Neuronal stem cell (in vitro differentiated cells): ENCODE measurements at regions not wholly inside any gene's neighbourhood (a gene's known extent, or its start where the extent isn't known, plus 50 kb on each side); places are given as distances from the start of the nearest gene placed in this dataset.

Experiments used
- DNase-seq: peaks from one replicate; pipeline ENCODE4 v3.0.0-alpha.2; 2013; ENCODE audit warnings: low spot score
- H2AFZ ChIP-seq: one replicate; pipeline ENCODE4 v1.6.1; 2013; ENCODE audit warnings: mild to moderate bottlenecking, low read length, inconsistent platforms
- H2AK5ac ChIP-seq: 2 replicates; pipeline ENCODE4 v1.6.1; 2013; ENCODE audit warnings: low read depth, mild to moderate bottlenecking, inconsistent platforms, low read length, moderate library complexity, mixed read lengths
- H2BK120ac ChIP-seq: 2 replicates; pipeline ENCODE4 v1.6.1; 2013; ENCODE audit warnings: low read depth, mild to moderate bottlenecking, inconsistent platforms, low read length, moderate library complexity, mixed read lengths
- H2BK12ac ChIP-seq: one replicate; pipeline ENCODE4 v1.6.1; 2013; ENCODE audit warnings: low read length, inconsistent platforms
- H2BK15ac ChIP-seq: 2 replicates; pipeline ENCODE4 v1.6.1; 2013; ENCODE audit warnings: mild to moderate bottlenecking, low read length, inconsistent platforms, mixed read lengths
- H2BK5ac ChIP-seq: one replicate; pipeline ENCODE4 v1.6.1; 2013; ENCODE audit warnings: inconsistent platforms, mild to moderate bottlenecking, low read length, moderate library complexity
- H3K14ac ChIP-seq: one replicate; pipeline ENCODE4 v1.6.1; 2013; ENCODE audit warnings: low read length, inconsistent platforms
- H3K18ac ChIP-seq: 2 replicates; pipeline ENCODE4 v1.6.1; 2013; ENCODE audit warnings: low read length, inconsistent platforms
- H3K23ac ChIP-seq: 2 replicates; pipeline ENCODE4 v1.6.1; 2013; ENCODE audit warnings: low read depth, mild to moderate bottlenecking, mixed read lengths, low read length, inconsistent platforms; ENCODE audit not compliant: poor library complexity
- H3K27ac ChIP-seq: replicated peaks from 3 replicates; pipeline ENCODE4 v1.5.1; 2013; ENCODE audit warnings: low read length, inconsistent platforms
- H3K27me3 ChIP-seq, 3 experiments: 2 replicates each; pipeline ENCODE4 v1.6.1; 2013; ENCODE audit warnings: low read length in 3 of 3, mild to moderate bottlenecking in 2 of 3, inconsistent platforms in 1 of 3, low read depth in 1 of 3, mixed read lengths in 1 of 3, moderate library complexity in 1 of 3; ENCODE audit not compliant: control insufficient read depth in 3 of 3, insufficient read depth in 3 of 3
- H3K36me3 ChIP-seq, 2 donors: replicated peaks in 1 of 2; 2 replicates each; pipeline ENCODE4 v1.6.1; 2013; ENCODE audit warnings: low read length in 2 of 2; ENCODE audit not compliant: control insufficient read depth in 2 of 2, insufficient read depth in 2 of 2
- H3K4ac ChIP-seq: 2 replicates; pipeline ENCODE4 v1.6.1; 2013; ENCODE audit warnings: inconsistent platforms, mild to moderate bottlenecking, low read length, moderate library complexity
- H3K4me1 ChIP-seq, 2 donors: 1 replicate in 1 of 2; 2 replicates in 1 of 2; pipeline ENCODE4 v1.6.1; 2013; ENCODE audit warnings: low read length in 2 of 2, low read depth in 1 of 2; ENCODE audit not compliant: control insufficient read depth in 2 of 2, insufficient read depth in 1 of 2
- H3K4me2 ChIP-seq: one replicate; pipeline ENCODE4 v1.6.1; 2013; ENCODE audit warnings: mild to moderate bottlenecking, low read length, inconsistent platforms; ENCODE audit not compliant: insufficient read depth, poor library complexity, severe bottlenecking
- H3K4me3 ChIP-seq, 2 donors: 2 replicates each; pipeline ENCODE4 v1.5.1; 2013; ENCODE audit warnings: low read length in 2 of 2, mild to moderate bottlenecking in 2 of 2, inconsistent platforms in 1 of 2, moderate library complexity in 1 of 2
- H3K79me1 ChIP-seq: one replicate; pipeline ENCODE4 v1.6.1; 2013; ENCODE audit warnings: low read depth, mild to moderate bottlenecking, inconsistent platforms, low read length, moderate library complexity
- H3K9ac ChIP-seq: one replicate; pipeline ENCODE4 v1.6.1; 2013; ENCODE audit warnings: mild to moderate bottlenecking, low read depth, low read length, inconsistent platforms; ENCODE audit not compliant: poor library complexity
- H3K9me3 ChIP-seq, 2 donors: replicated peaks in 1 of 2; 2 replicates each; pipeline versions ENCODE3 to v1.6.1; 2013; ENCODE audit warnings: low read length in 2 of 2, mild to moderate bottlenecking in 2 of 2, inconsistent platforms in 1 of 2, low read depth in 1 of 2, mixed read lengths in 1 of 2, moderate library complexity in 1 of 2; ENCODE audit not compliant: control insufficient read depth in 2 of 2, insufficient read depth in 1 of 2
- H4K8ac ChIP-seq: one replicate; pipeline ENCODE4 v1.6.1; 2013; ENCODE audit warnings: low read depth, mild to moderate bottlenecking, inconsistent platforms, low read length, moderate library complexity
- H4K91ac ChIP-seq: one replicate; pipeline ENCODE4 v1.6.1; 2013; ENCODE audit warnings: low read length, low read depth, mild to moderate bottlenecking, inconsistent platforms; ENCODE audit not compliant: poor library complexity
- WGBS, 2 donors: extraction: QIAGEN DNeasy Blood & Tissue Kit; methylation state at CpG; one replicate each; pipeline ENCODE4 v1.1.7; 2013; ENCODE audit warnings: missing lambda C conversion rate in 2 of 2, mixed read lengths in 1 of 2; ENCODE audit not compliant: insufficient read length in 2 of 2, insufficient replicate concordance in 1 of 2; ENCODE audit errors: extremely low coverage in 2 of 2; 5-methylcytosine and 5-hydroxymethylcytosine counted together

GRCh38 chr6:54613596-54613995 is 233.0 kb upstream of the FAM83B start:
- H3K14ac ChIP-seq: no peak overlapping the region
- H3K23ac ChIP-seq: no peak overlapping the region
- H3K4me1 ChIP-seq: no peaks in the 10 kb centered on the region
- H3K4me3 ChIP-seq: no peak overlapping the region
- no peak overlapping the region for H3K18ac ChIP-seq
- no peak overlapping the region for H3K4ac ChIP-seq
- no peak overlapping the region for H2BK12ac ChIP-seq
- no peak for DNase-seq
- no peak overlapping the region for H2AK5ac ChIP-seq
- H3K27me3 ChIP-seq: no peaks in the 10 kb centered on the region
- no peaks in the 10 kb centered on the region for H3K36me3 ChIP-seq
- H2AFZ ChIP-seq: no peak overlapping the region
- no peak overlapping the region for H2BK120ac ChIP-seq
- no peaks in the 10 kb centered on the region for H3K79me1 ChIP-seq
- no peak overlapping the region for H4K8ac ChIP-seq
- no peak overlapping the region for H4K91ac ChIP-seq
- H3K9me3 ChIP-seq: no peaks in the 10 kb centered on the region
- no peak overlapping the region for H2BK5ac ChIP-seq
- H3K4me2 ChIP-seq: no peak overlapping the region
- no CpG with 5 or more reads among the region's 1 CpG for WGBS, 2 donors
- no peak overlapping the region for H3K27ac ChIP-seq
- H2BK15ac ChIP-seq: no peak overlapping the region
- no peak overlapping the region for H3K9ac ChIP-seq

- WGBS, 2 donors: no CpG with 5 or more reads among the region's 9 CpGs
Observed at GRCh38 chr6:54614499-54615195, 231.9 kb upstream of the FAM83B start.

GRCh38 chr6:54617730-54618129 is 228.8 kb upstream of the FAM83B start:
- no peak overlapping the region for H2AK5ac ChIP-seq

More at GRCh38 chr6:54614499-54615195, 231.9 kb upstream of the FAM83B start:
- Histone ChIP-seq H4K8ac (no peak overlapping the region), H3K4me2 (no peak overlapping the region), H3K27me3 (no peaks in the 10 kb centered on the region), H3K79me1 (no peaks in the 10 kb centered on the region), H4K91ac (no peak overlapping the region), H3K4ac (no peak overlapping the region), H3K27ac (no peak overlapping the region), H3K4me3 (no peak overlapping the region), H3K23ac (no peak overlapping the region), H2BK120ac (no peak overlapping the region), H2BK15ac (no peak overlapping the region), H3K14ac (no peak overlapping the region), H2BK12ac (no peak overlapping the region), H2AK5ac (no peak overlapping the region), H3K4me1 (no peaks in the 10 kb centered on the region), H3K9ac (no peak overlapping the region), H3K9me3 (no peaks in the 10 kb centered on the region), H2BK5ac (no peak overlapping the region), H3K36me3 (no peaks in the 10 kb centered on the region), H3K18ac (peak overlapping the region; percentile 24), H2AFZ (no peak overlapping the region)
- DNase-seq: no peak

GRCh38 chr6:54618572-54618971 is 228.0 kb upstream of the FAM83B start:
- no peak overlapping the region for H3K9ac ChIP-seq
- no peak overlapping the region for H3K4me2 ChIP-seq
- no peak overlapping the region for H2BK5ac ChIP-seq
- DNase-seq: no peak
- no peak overlapping the region for H3K4me3 ChIP-seq
- H3K4me1 ChIP-seq: no peaks in the 10 kb centered on the region
- no peak overlapping the region for H4K91ac ChIP-seq
- H3K4ac ChIP-seq: no peak overlapping the region
- no peak overlapping the region for H3K27ac ChIP-seq
- H4K8ac ChIP-seq: no peak overlapping the region
- no peaks in the 10 kb centered on the region for H3K79me1 ChIP-seq
- no peak overlapping the region for H3K23ac ChIP-seq
- H3K9me3 ChIP-seq: no peaks in the 10 kb centered on the region
- H2AK5ac ChIP-seq: no peak overlapping the region
- H3K18ac ChIP-seq: no peak overlapping the region
- H3K27me3 ChIP-seq: no peaks in the 10 kb centered on the region
- no peaks in the 10 kb centered on the region for H3K36me3 ChIP-seq
- H2BK15ac ChIP-seq: no peak overlapping the region
- no peak overlapping the region for H2BK12ac ChIP-seq
- no peak overlapping the region for H3K14ac ChIP-seq
- no peak overlapping the region for H2AFZ ChIP-seq
- H2BK120ac ChIP-seq: no peak overlapping the region

More at GRCh38 chr6:54617730-54618129, 228.8 kb upstream of the FAM83B start:
- no peak overlapping the region for H3K18ac ChIP-seq
- H3K9ac ChIP-seq: no peak overlapping the region
- no peak overlapping the region for H3K4me2 ChIP-seq
- no peak overlapping the region for H3K23ac ChIP-seq
- H2AFZ ChIP-seq: peak overlapping the region; percentile 22
- H4K8ac ChIP-seq: no peak overlapping the region
- H2BK15ac ChIP-seq: no peak overlapping the region
- no peak overlapping the region for H3K14ac ChIP-seq
- no peak overlapping the region for H4K91ac ChIP-seq
- H3K27me3 ChIP-seq: no peaks in the 10 kb centered on the region
- H3K4me1 ChIP-seq: no peaks in the 10 kb centered on the region
- no peaks in the 10 kb centered on the region for H3K9me3 ChIP-seq
- no peak overlapping the region for H3K4me3 ChIP-seq
- H3K27ac ChIP-seq: no peak overlapping the region
- H3K79me1 ChIP-seq: no peaks in the 10 kb centered on the region
- no peaks in the 10 kb centered on the region for H3K36me3 ChIP-seq
- no peak overlapping the region for H2BK120ac ChIP-seq
- no CpG with 5 or more reads among the region's 1 CpG for whole genome bisulfite sequencing, 2 donors
- no peak overlapping the region for H2BK12ac ChIP-seq
- no peak overlapping the region for H3K4ac ChIP-seq
- DNase-seq: no peak
- no peak overlapping the region for H2BK5ac ChIP-seq
